ENCODE measurements at regions not wholly inside any gene's neighbourhood (a gene's known extent, or its start where the extent isn't known, plus 50 kb on each side); places are given as distances from the start of the nearest gene placed in this dataset.

DNA sequence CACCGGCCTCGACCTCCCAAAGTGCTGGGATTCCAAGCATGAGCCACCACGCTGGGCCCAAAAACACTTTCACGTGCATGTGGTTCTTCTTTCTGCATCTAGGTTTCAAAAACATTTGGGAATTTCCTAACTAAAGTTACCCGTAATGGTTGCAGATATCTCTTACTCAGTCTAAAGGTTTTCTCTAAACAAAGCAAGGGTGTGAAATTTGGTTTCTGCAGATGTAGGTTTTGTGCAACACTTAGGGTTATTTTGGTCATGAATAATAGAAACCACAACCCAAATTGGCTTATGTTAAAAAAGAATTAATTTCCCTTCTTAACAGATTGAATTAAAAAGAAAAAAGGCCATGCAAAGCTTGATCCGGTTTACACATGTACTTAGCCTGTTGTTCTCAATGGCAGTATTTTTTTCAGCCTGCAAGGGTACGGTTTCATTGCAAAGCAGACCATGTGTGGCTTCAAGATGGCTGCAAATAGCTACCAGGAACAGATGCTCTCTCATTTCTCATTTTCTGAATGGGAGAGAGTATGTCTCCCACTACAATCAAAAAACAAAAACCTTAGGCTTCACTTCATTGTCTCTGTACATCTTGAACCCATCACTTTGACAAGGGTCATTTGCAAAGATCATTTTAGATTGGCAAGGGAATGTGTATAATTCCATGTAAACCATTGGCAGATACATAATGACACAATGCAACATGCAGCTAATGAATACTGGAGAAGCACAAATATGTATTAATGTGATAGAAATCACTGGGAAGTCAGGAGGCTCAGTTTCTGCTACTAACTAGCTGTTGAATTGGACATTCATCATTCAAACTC lies 491.2 kb upstream of the FLRT2 start:
- TF ChIP-seq POLR2AphosphoS5 (IDR thresholded peaks at IDR 0.05; ENCODE audit: low read depth, low read length), result no peak
- TF ChIP-seq POLR2A (IDR thresholded peaks at IDR 0.05; ENCODE audit: low read depth, low read length), result no peak
